A549 (cell line): ENCODE measurements at regions not wholly inside any gene's neighbourhood (a gene's known extent, or its start where the extent isn't known, plus 50 kb on each side); places are given as distances from the start of the nearest gene placed in this dataset.
A peak's percentile ranks its signal among the peaks of the same experiment; 100 is the strongest.

Experiments used
- ATAC-seq, 2 experiments: fragments of 200-7000 bp in 1 of 2; fragments of >200 bp in 1 of 2; cut with Nextera tagmentation in 1 of 2; cut with Tn5 transposase in 1 of 2; 3 replicates each; pipeline versions ENCODE4 v1.8.0 to v1.9.1; 2018 to 2020; ENCODE audit warnings: mild to moderate bottlenecking in 1 of 2, moderate library complexity in 1 of 2
- CTCF ChIA-PET: fragments of 300-600 bp; sonication (Branson Sonifier 250); formaldehyde crosslinking; extraction: SDS; loops from one replicate; lab custom pipeline; 2021; ENCODE audit warnings: antibody characterized with exemption, inconsistent platforms; lab: Yijun Ruan, JAX
- POLR2A ChIA-PET: fragments of 350-600 bp; formaldehyde crosslinking; extraction: SDS; loops from one replicate; lab custom pipeline; 2021; ENCODE audit warnings: antibody characterized with exemption, inconsistent platforms; lab: Yijun Ruan, JAX
- DNase-seq, 2 experiments: peaks; one replicate each; pipeline versions ENCODE4 v3.0.0 to v3.0.0-alpha.2; 2011 to 2016; ENCODE audit warnings: low read depth in 1 of 2, low spot score in 1 of 2
- FAIRE-seq: peaks from 2 replicates; lab custom pipeline; 2011; peaks lifted over from hg19 to GRCh38; lab: Jason Lieb, UNC
- H3K27ac ChIP-seq, 2 experiments: fragments of >200 bp; sonication (Bioruptor Twin); formaldehyde crosslinking; 3 replicates each; pipeline ENCODE4 v1.5.1; 2016 to 2017
- H3K4me1 ChIP-seq: fragments of >200 bp; sonication (Bioruptor Twin); formaldehyde crosslinking; 3 replicates; pipeline ENCODE4 v1.6.1; 2016
- H3K4me2 ChIP-seq: fragments of >200 bp; sonication (Bioruptor Twin); formaldehyde crosslinking; 3 replicates; pipeline ENCODE4 v1.6.1; 2016
- H3K4me3 ChIP-seq: fragments of >200 bp; sonication (Bioruptor Twin); formaldehyde crosslinking; 3 replicates; pipeline ENCODE4 v1.5.1; 2016
- H3K9me3 ChIP-seq: fragments of >200 bp; sonication (Bioruptor Twin); formaldehyde crosslinking; 3 replicates; pipeline ENCODE4 v1.6.1; 2016
- ATOH8 ChIP-seq: fragments of 250-450 bp; sonication (Bioruptor Pico); IDR thresholded peaks from 2 replicates; pipeline ENCODE4 v1.5.0; 2020; ENCODE audit warnings: low read depth, mild to moderate bottlenecking, moderate library complexity
- BCL3 ChIP-seq: fragments of >200 bp; sonication (Bioruptor Twin); formaldehyde crosslinking; IDR thresholded peaks from 3 replicates; pipeline ENCODE4 v1.6.1; 2016
- BHLHE40 ChIP-seq: IDR thresholded peaks from 2 replicates; pipeline ENCODE4 v1.6.1; 2012; ENCODE audit warnings: low read depth, low read length, inconsistent platforms
- CBX2 ChIP-seq: fragments of 200-600 bp; sonication (generic); IDR thresholded peaks from 2 replicates; pipeline ENCODE4 v1.6.1; 2016; ENCODE audit warnings: low read depth, mild to moderate bottlenecking, borderline replicate concordance
- CBX8 ChIP-seq: fragments of 200-600 bp; sonication (generic); IDR thresholded peaks from 2 replicates; pipeline ENCODE4 v1.6.1; 2016
- E2F6 ChIP-seq: IDR thresholded peaks from 2 replicates; pipeline ENCODE4 v1.6.1; 2012; ENCODE audit warnings: low read depth, borderline replicate concordance
- ELK1 ChIP-seq: fragments of 150-350 bp; IDR thresholded peaks from 2 replicates; pipeline ENCODE4 v1.6.1; 2014; ENCODE audit warnings: low read depth, mild to moderate bottlenecking, low read length
- ESRRA ChIP-seq: fragments of 150-350 bp; IDR thresholded peaks from 2 replicates; pipeline ENCODE4 v1.6.1; 2014; ENCODE audit warnings: mild to moderate bottlenecking, low read length, borderline replicate concordance
- GATA3 ChIP-seq: IDR thresholded peaks from 2 replicates; pipeline ENCODE4 v1.6.1; 2012; ENCODE audit warnings: borderline replicate concordance
- HDAC2 ChIP-seq: fragments of 200-600 bp; sonication (generic); IDR thresholded peaks from 2 replicates; pipeline ENCODE4 v1.6.1; 2016
- HOXA7 ChIP-seq: fragments of 250-450 bp; sonication (Bioruptor Pico); IDR thresholded peaks from 2 replicates; pipeline ENCODE4 v1.5.0; 2020; ENCODE audit warnings: mild to moderate bottlenecking, moderate library complexity
- KDM1A ChIP-seq: fragments of 200-600 bp; sonication (generic); IDR thresholded peaks from 2 replicates; pipeline ENCODE4 v1.6.1; 2016; ENCODE audit warnings: low read depth, mild to moderate bottlenecking
- KDM5A ChIP-seq: fragments of 200-600 bp; sonication (generic); IDR thresholded peaks from 2 replicates; pipeline ENCODE4 v1.6.1; 2016; ENCODE audit warnings: antibody characterized with exemption, mild to moderate bottlenecking
- MYC ChIP-seq: IDR thresholded peaks from 2 replicates; pipeline ENCODE4 v1.6.1; 2012; ENCODE audit warnings: mild to moderate bottlenecking, inconsistent platforms, low read length, improper control_type of control experiment, borderline replicate concordance
- NFE2L2 ChIP-seq: fragments of 150-350 bp; conservative IDR thresholded peaks from 2 replicates; pipeline ENCODE4 v1.6.1; 2014; ENCODE audit warnings: low read length
- NPAS2 ChIP-seq: fragments of 250-450 bp; sonication (Bioruptor Pico); IDR thresholded peaks from 2 replicates; pipeline ENCODE4 v1.8.0; 2022; ENCODE audit warnings: mild to moderate bottlenecking, moderate library complexity, borderline replicate concordance
- NR3C1 ChIP-seq: fragments of >200 bp; sonication (Bioruptor Twin); formaldehyde crosslinking; IDR thresholded peaks from 3 replicates; pipeline ENCODE4 v1.6.1; 2017
- PBX3 ChIP-seq: IDR thresholded peaks from 2 replicates; pipeline ENCODE4 v1.6.1; 2012
- POLR2A ChIP-seq: IDR thresholded peaks from 2 replicates; pipeline ENCODE4 v1.6.1; 2012; ENCODE audit warnings: mild to moderate bottlenecking, low read length
- RAD21 ChIP-seq, 2 experiments: fragments of >200 bp in 1 of 2; sonication (Bioruptor Twin) in 1 of 2; formaldehyde crosslinking in 1 of 2; IDR thresholded peaks in 1 of 2; conservative IDR thresholded peaks in 1 of 2; 2 replicates in 1 of 2; 3 replicates in 1 of 2; pipeline ENCODE4 v1.6.1; 2012 to 2018; ENCODE audit warnings: inconsistent platforms in 1 of 2
- RFX5 ChIP-seq: fragments of 450-650 bp; IDR thresholded peaks from 2 replicates; pipeline ENCODE4 v1.7.1; 2014; ENCODE audit warnings: antibody characterized with exemption, mild to moderate bottlenecking, moderate library complexity
- RNF2 ChIP-seq: fragments of 200-600 bp; sonication (generic); IDR thresholded peaks from 2 replicates; pipeline ENCODE4 v1.6.1; 2016; ENCODE audit warnings: low read depth, mild to moderate bottlenecking, antibody characterized with exemption, moderate library complexity, borderline replicate concordance
- SMC3 ChIP-seq: fragments of >200 bp; sonication (Bioruptor Twin); formaldehyde crosslinking; IDR thresholded peaks from 3 replicates; pipeline ENCODE4 v1.6.1; 2018; ENCODE audit warnings: inconsistent platforms
- TFCP2L1 ChIP-seq: fragments of 250-450 bp; sonication (Bioruptor Pico); IDR thresholded peaks from 2 replicates; pipeline ENCODE4 v1.5.0; 2021; ENCODE audit warnings: mild to moderate bottlenecking
- TP53 ChIP-seq: fragments of 250-450 bp; sonication (Bioruptor Pico); IDR thresholded peaks from 2 replicates; pipeline ENCODE4 v1.5.0; 2021; ENCODE audit warnings: mild to moderate bottlenecking, moderate library complexity
- ZSCAN20 ChIP-seq: fragments of 250-450 bp; sonication (Bioruptor Pico); IDR thresholded peaks from 2 replicates; pipeline ENCODE4 v1.8.0; 2022; ENCODE audit warnings: mild to moderate bottlenecking, moderate library complexity
- WGBS: methylation state at CpG from one replicate; pipeline ENCODE4 v1.1.6; 2017; ENCODE audit errors: missing lambda C conversion rate; 5-methylcytosine and 5-hydroxymethylcytosine counted together

GRCh38 chr7:106460792-106461254 lies 176.0 kb upstream of the NAMPT start:
- ChIA-PET CTCF (interaction anchor here (1.1 to 10.1 kb wide), 7 partner anchors 76 to 287 kb away, joined by 3 to 289 read pairs (median 7); no protein-coding TSS in a partner anchor), POLR2A (no interaction called here)
- Histone ChIP-seq H3K4me2 (no peak overlapping the region), H3K4me1 (peaks cover 20% of the 10 kb centered on the region; the same call in 2 of the 3 replicates), H3K27ac (peak overlapping the region; percentile 62 to 67; a peak in 4 of 6 replicates), H3K9me3 (no peaks in the 10 kb centered on the region), H3K4me3 (no peak overlapping the region)
- WGBS: 82% methylated on average over 6 of the region's 6 CpGs
- no peak for DNase-seq
- no peak for ATAC-seq
- no peak for FAIRE-seq
- TF ChIP-seq NPAS2 (CRISPR knock-in tag) (no peak), RAD21 (conservative IDR thresholded peaks at IDR 0.05 in 1 of 2, IDR thresholded peaks at IDR 0.05 in 1 of 2) (no peak), KDM5A (no peak), POLR2A (no peak), MYC (no peak), TP53 (no peak), RFX5 (no peak), RNF2 (no peak), BCL3 (no peak), PBX3 (no peak), HOXA7 (CRISPR knock-in tag) (no peak)

- ChIA-PET POLR2A (interaction anchor here (0.6 kb wide), 1 partner anchor 84 kb away, joined by 3 read pairs; no protein-coding TSS in a partner anchor), CTCF (interaction anchor here (1.2 to 10.1 kb wide), 4 partner anchors 266 to 286 kb away, joined by 3 to 289 read pairs (median 26); no protein-coding TSS in a partner anchor)
- Histone ChIP-seq H3K9me3 (no peaks in the 10 kb centered on the region), H3K4me3 (no peak overlapping the region), H3K4me1 (peaks cover 20% of the 10 kb centered on the region; the same call in 2 of the 3 replicates), H3K27ac (peak overlapping the region; percentile 29 to 62; a peak in 4 of 6 replicates), H3K4me2 (no peak overlapping the region)
- TF ChIP-seq ZSCAN20 (CRISPR knock-in tag): no peak
- TF ChIP-seq RFX5: no peak
- no peak for TF ChIP-seq NR3C1
- no peak for TF ChIP-seq KDM5A
- TF ChIP-seq KDM1A: no peak
- no peak for TF ChIP-seq ESRRA
- no peak for TF ChIP-seq E2F6
- no peak for TF ChIP-seq NFE2L2
- no peak for TF ChIP-seq SMC3
- no peak for TF ChIP-seq ATOH8 (CRISPR knock-in tag)
- no peak for TF ChIP-seq CBX2
- no peak for TF ChIP-seq ELK1
- TF ChIP-seq BHLHE40: no peak
- TF ChIP-seq CBX8: no peak
- TF ChIP-seq HDAC2: no peak
- no peak for TF ChIP-seq TFCP2L1
- no peak for TF ChIP-seq GATA3
- TF ChIP-seq HOXA7 (CRISPR knock-in tag): no peak
- TF ChIP-seq RNF2: no peak
- 91% methylated on average over 7 of the region's 7 CpGs for WGBS
- no peak for DNase-seq
- ATAC-seq: no peak
- no peak for FAIRE-seq
Observed at GRCh38 chr7:106459397-106460072, 174.8 kb upstream of the NAMPT start.
